AG04450 (cell line): ENCODE measurements at regions not wholly inside any gene's neighbourhood (a gene's known extent, or its start where the extent isn't known, plus 50 kb on each side); places are given as distances from the start of the nearest gene placed in this dataset.

Experiments used
- CTCF ChIA-PET: fragments of 300-600, 350-600 bp; formaldehyde crosslinking; extraction: SDS; loops from one replicate; lab custom pipeline; 2022; ENCODE audit warnings: antibody characterized with exemption, inconsistent platforms; lab: Charles Lee
- POLR2A ChIA-PET: fragments of 350-600 bp; formaldehyde crosslinking; extraction: SDS; loops from one replicate; lab custom pipeline; 2021; ENCODE audit warnings: antibody characterized with exemption, inconsistent platforms; lab: Yijun Ruan, JAX
- DNase-seq: peaks from one replicate; pipeline ENCODE4 v3.0.0-alpha.2; 2011; ENCODE audit warnings: low read depth, low spot score
- H3K27ac ChIP-seq: one replicate; pipeline ENCODE4 v1.5.1; 2012; ENCODE audit warnings: low read depth, low read length, control low read depth
- H3K27me3 ChIP-seq: one replicate; pipeline ENCODE4 v1.6.0; 2012; ENCODE audit warnings: low read length; ENCODE audit not compliant: control insufficient read depth, insufficient read depth
- H3K4me3 ChIP-seq: 2 replicates; pipeline ENCODE4 v1.5.1; 2011; ENCODE audit warnings: mild to moderate bottlenecking, low read depth, low read length, control low read depth
- H3K9me3 ChIP-seq: 2 replicates; pipeline ENCODE4 v1.5.1; 2012; ENCODE audit warnings: low read length; ENCODE audit not compliant: control insufficient read depth, insufficient read depth
- CTCF ChIP-seq: IDR thresholded peaks from 2 replicates; pipeline ENCODE4 v1.5.1; 2011; ENCODE audit warnings: low read depth, low read length, control low read depth, inconsistent platforms

- DNase-seq, result no peak
- Histone ChIP-seq H3K9me3 (no peaks in the 10 kb centered on the region), H3K27ac (no peak overlapping the region), H3K27me3 (no peaks in the 10 kb centered on the region), H3K4me3 (no peak overlapping the region)
- no peak for TF ChIP-seq CTCF
- ChIA-PET POLR2A (no interaction called here), CTCF (no interaction called here)
Observed at GRCh38 chr2:147430408-147430807, 414.4 kb upstream of the ACVR2A start.

DNA sequence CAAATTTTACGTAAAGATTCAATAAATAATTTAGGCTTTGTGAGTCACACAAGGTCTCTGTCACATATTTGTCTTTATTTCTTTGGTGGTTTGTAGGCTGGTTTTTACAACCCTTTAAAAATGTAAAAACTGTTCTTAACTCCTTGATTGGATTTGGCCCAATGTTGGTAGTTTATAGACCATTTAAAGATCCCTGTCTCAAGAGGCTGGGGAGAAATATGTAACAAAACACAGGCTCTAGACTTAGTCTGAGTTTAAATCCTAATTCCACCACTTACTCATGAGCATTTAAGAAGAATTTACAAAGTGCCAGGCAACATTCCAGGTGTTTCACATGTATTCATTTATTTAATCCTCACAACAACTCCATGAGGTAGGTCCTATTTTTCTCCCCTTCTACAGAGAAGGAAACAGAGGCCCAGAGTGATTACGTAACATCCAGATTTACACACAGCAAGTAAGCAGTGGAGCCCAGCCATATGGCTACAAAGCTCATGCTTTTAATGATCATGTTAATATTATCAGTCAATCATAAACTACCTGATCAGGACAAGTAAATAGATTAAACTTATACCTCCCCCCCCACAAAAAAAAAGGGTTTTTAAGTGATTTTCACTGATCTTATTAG lies 416.6 kb upstream of the ACVR2A start:
- POLR2A ChIA-PET, result no interaction called here
- no peak for DNase-seq
- no peak for TF ChIP-seq CTCF
- Histone ChIP-seq H3K4me3 (no peak overlapping the region), H3K9me3 (no peaks in the 10 kb centered on the region), H3K27ac (no peak overlapping the region), H3K27me3 (no peaks in the 10 kb centered on the region)
- CTCF ChIA-PET, result no interaction called here

DNA sequence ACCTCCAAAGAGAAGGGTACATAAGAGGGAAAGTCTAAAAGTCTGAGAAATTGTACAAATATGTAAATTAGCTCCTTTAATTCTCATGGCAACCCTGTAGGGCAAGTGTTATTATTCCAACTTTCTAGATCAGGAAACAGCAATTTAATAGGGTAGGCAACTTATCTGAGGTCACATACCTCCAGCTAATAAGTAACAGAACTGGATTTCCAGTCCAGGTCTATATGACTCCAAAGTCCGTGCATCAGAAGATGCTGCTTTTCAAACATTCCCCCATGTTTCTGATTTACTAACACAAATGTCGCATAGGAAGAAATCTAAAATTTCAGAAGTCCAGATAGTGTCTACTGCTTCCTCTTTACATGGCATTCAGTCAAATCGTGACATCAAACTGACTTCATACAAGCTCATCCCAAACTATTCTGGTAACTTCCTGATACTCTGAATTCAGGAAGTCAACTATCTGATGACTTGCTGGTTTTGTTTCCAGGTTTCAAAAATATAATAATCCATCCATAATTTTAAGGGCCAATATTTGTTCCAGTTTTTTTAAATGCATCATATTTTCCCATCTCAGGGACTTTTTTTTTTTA lies 419.3 kb upstream of the ACVR2A start:
- CTCF ChIA-PET, result no interaction called here
- POLR2A ChIA-PET, result no interaction called here
- no peak overlapping the region for H3K27ac ChIP-seq
- no peak for TF ChIP-seq CTCF
- no peak for DNase-seq
- no peaks in the 10 kb centered on the region for H3K27me3 ChIP-seq
- H3K4me3 ChIP-seq, result no peak overlapping the region
- no peaks in the 10 kb centered on the region for H3K9me3 ChIP-seq

GRCh38 chr2:147424766-147425165 lies 420.1 kb upstream of the ACVR2A start:
- ChIA-PET CTCF (no interaction called here), POLR2A (no interaction called here)
- Histone ChIP-seq H3K9me3 (no peaks in the 10 kb centered on the region), H3K27ac (no peak overlapping the region), H3K4me3 (no peak overlapping the region), H3K27me3 (no peaks in the 10 kb centered on the region)
- TF ChIP-seq CTCF, result no peak
- no peak for DNase-seq

- TF ChIP-seq CTCF, result no peak
- no peak overlapping the region for H3K4me3 ChIP-seq
- no peaks in the 10 kb centered on the region for H3K27me3 ChIP-seq
- POLR2A ChIA-PET, result no interaction called here
- H3K27ac ChIP-seq, result no peak overlapping the region
- DNase-seq, result no peak
- H3K9me3 ChIP-seq, result no peaks in the 10 kb centered on the region
- CTCF ChIA-PET, result no interaction called here
Observed at GRCh38 chr2:147420947-147421675, 423.7 kb upstream of the ACVR2A start.
